GM23338 (cell line): ENCODE measurements at regions not wholly inside any gene's neighbourhood (a gene's known extent, or its start where the extent isn't known, plus 50 kb on each side); places are given as distances from the start of the nearest gene placed in this dataset.

Experiments used
- ATAC-seq: fragments of 200-7000 bp; cut with Tn5 transposase; 3 replicates; pipeline ENCODE4 v1.9.1; 2020
- DNase-seq: peaks from one replicate; pipeline ENCODE4 v3.0.0-alpha.2; 2015; ENCODE audit warnings: low spot score
- H2AFZ ChIP-seq: fragments of 200-600 bp; sonication (generic); 2 replicates; pipeline ENCODE4 v1.8.0; 2016; ENCODE audit warnings: antibody characterized with exemption, mild to moderate bottlenecking, moderate library complexity
- H3F3A ChIP-seq: fragments of 200-600 bp; sonication (generic); replicated peaks from 2 replicates; pipeline ENCODE4 v1.8.0; 2017; ENCODE audit warnings: antibody characterized with exemption, mixed run types, low read depth
- H3K27ac ChIP-seq: fragments of 200-600 bp; sonication (generic); 2 replicates; pipeline ENCODE4 v1.6.1; 2016; ENCODE audit warnings: low read depth
- H3K27me3 ChIP-seq: fragments of 200-600 bp; sonication (generic); 2 replicates; pipeline ENCODE4 v1.8.0; 2016; ENCODE audit warnings: mild to moderate bottlenecking, mixed run types, moderate library complexity; ENCODE audit not compliant: insufficient read depth
- H3K36me3 ChIP-seq: fragments of 200-600 bp; sonication (generic); 2 replicates; pipeline ENCODE4 v1.8.0; 2016; ENCODE audit warnings: mild to moderate bottlenecking; ENCODE audit not compliant: insufficient read depth
- H3K4me1 ChIP-seq: fragments of 200-600 bp; sonication (generic); 2 replicates; pipeline ENCODE4 v1.8.0; 2016; ENCODE audit warnings: mild to moderate bottlenecking, moderate library complexity; ENCODE audit not compliant: insufficient read depth
- H3K4me2 ChIP-seq: fragments of 200-600 bp; sonication (generic); 2 replicates; pipeline ENCODE4 v1.7.1; 2017; ENCODE audit warnings: mixed run types
- H3K4me3 ChIP-seq: fragments of 200-600 bp; sonication (generic); 2 replicates; pipeline ENCODE4 v1.6.1; 2016; ENCODE audit warnings: mixed run types
- H3K79me2 ChIP-seq: fragments of 200-600 bp; sonication (generic); replicated peaks from 2 replicates; pipeline ENCODE4 v1.8.0; 2017; ENCODE audit warnings: mild to moderate bottlenecking; ENCODE audit not compliant: insufficient read depth
- H3K9me2 ChIP-seq: fragments of 200-600 bp; sonication (generic); 2 replicates; pipeline ENCODE4 v1.8.0; 2017; ENCODE audit not compliant: insufficient read depth
- H4K20me1 ChIP-seq: fragments of 200-600 bp; sonication (generic); replicated peaks from 2 replicates; pipeline ENCODE4 v1.8.0; 2017; ENCODE audit warnings: mild to moderate bottlenecking; ENCODE audit not compliant: insufficient read depth
- H3K27ac Mint-ChIP-seq: 2 replicates; pipeline ENCODE4 v1.8.0; 2020; ENCODE audit warnings: inconsistent platforms, mild to moderate bottlenecking, moderate library complexity, mixed read lengths
- H3K27me3 Mint-ChIP-seq: 3 replicates; pipeline ENCODE4 v1.8.0; 2022; ENCODE audit warnings: low read depth, mild to moderate bottlenecking, moderate library complexity, mixed read lengths, inconsistent platforms; ENCODE audit not compliant: insufficient read depth, poor library complexity
- H3K36me3 Mint-ChIP-seq: 3 replicates; pipeline ENCODE4 v1.8.0; 2021; ENCODE audit warnings: low read depth, mild to moderate bottlenecking, inconsistent platforms, moderate library complexity, mixed read lengths
- H3K4me1 Mint-ChIP-seq: 3 replicates; pipeline ENCODE4 v1.8.0; 2020; ENCODE audit warnings: mild to moderate bottlenecking, inconsistent platforms, mixed read lengths
- H3K4me3 Mint-ChIP-seq: 3 replicates; pipeline ENCODE4 v1.8.0; 2021; ENCODE audit warnings: moderate library complexity, mild to moderate bottlenecking, inconsistent platforms, mixed read lengths
- H3K9me3 Mint-ChIP-seq: 3 replicates; pipeline ENCODE4 v1.8.0; 2020; ENCODE audit warnings: moderate library complexity, mild to moderate bottlenecking, inconsistent platforms, mixed read lengths
- CREB1 ChIP-seq: fragments of 250-450 bp; sonication (Bioruptor Pico); IDR thresholded peaks from 2 replicates; pipeline ENCODE4 v1.5.0; 2020; ENCODE audit warnings: low read depth, mild to moderate bottlenecking, moderate library complexity
- EZH2 ChIP-seq: fragments of 200-600 bp; sonication (generic); IDR thresholded peaks from one replicate; pipeline ENCODE4 v1.8.0; 2017; ENCODE audit warnings: antibody characterized with exemption, mild to moderate bottlenecking, low read depth; ENCODE audit not compliant: unreplicated experiment
- EZH2phosphoT487 ChIP-seq: fragments of 200-600 bp; sonication (generic); IDR thresholded peaks from one replicate; pipeline ENCODE4 v1.8.1; 2018; ENCODE audit warnings: antibody characterized with exemption; ENCODE audit not compliant: unreplicated experiment
- JUNB ChIP-seq: IDR thresholded peaks from one replicate; pipeline ENCODE4 v1.6.1; 2016; ENCODE audit warnings: antibody characterized with exemption; ENCODE audit not compliant: unreplicated experiment
- NANOG ChIP-seq: IDR thresholded peaks from 2 replicates; pipeline ENCODE4 v1.6.1; 2016; ENCODE audit warnings: antibody characterized with exemption, borderline replicate concordance
- POLR2AphosphoS5 ChIP-seq: IDR thresholded peaks from 2 replicates; pipeline ENCODE4 v1.6.1; 2016; ENCODE audit warnings: antibody characterized with exemption, low read depth
- STAT1 ChIP-seq: IDR thresholded peaks from one replicate; pipeline ENCODE4 v1.6.1; 2016; ENCODE audit warnings: antibody characterized with exemption; ENCODE audit not compliant: unreplicated experiment
- ZNF114 ChIP-seq: fragments of 250-450 bp; sonication (Bioruptor Pico); IDR thresholded peaks from 2 replicates; pipeline ENCODE4 v1.5.0; 2020; ENCODE audit warnings: mild to moderate bottlenecking, moderate library complexity
- ZNF331 ChIP-seq: fragments of 250-450 bp; sonication (Bioruptor Pico); IDR thresholded peaks from 2 replicates; pipeline ENCODE4 v1.5.0; 2020; ENCODE audit warnings: low read depth, mild to moderate bottlenecking, moderate library complexity
- TF ChIP-seq, protein P1 (sequence below): fragments of 250-450 bp; sonication (Bioruptor Pico); IDR thresholded peaks from 2 replicates; pipeline ENCODE4 v1.5.0; 2020; ENCODE audit warnings: mild to moderate bottlenecking, moderate library complexity
- TF ChIP-seq, protein P2 (sequence below), 2 experiments: fragments of 200-600 bp in 1 of 2; sonication (generic) in 1 of 2; conservative IDR thresholded peaks; 2 replicates each; pipeline versions ENCODE4 v1.5.1 to v1.6.1; 2016 to 2017; ENCODE audit warnings: antibody characterized with exemption in 2 of 2, low read depth in 2 of 2, mild to moderate bottlenecking in 2 of 2, moderate library complexity in 1 of 2
- TF ChIP-seq, protein P3 (sequence below): IDR thresholded peaks from 2 replicates; pipeline ENCODE4 v1.6.1; 2016; ENCODE audit warnings: antibody characterized with exemption
- TF ChIP-seq, protein P4 (sequence below): IDR thresholded peaks from one replicate; pipeline ENCODE4 v1.6.1; 2018; ENCODE audit warnings: antibody characterized with exemption; ENCODE audit not compliant: unreplicated experiment

DNA sequence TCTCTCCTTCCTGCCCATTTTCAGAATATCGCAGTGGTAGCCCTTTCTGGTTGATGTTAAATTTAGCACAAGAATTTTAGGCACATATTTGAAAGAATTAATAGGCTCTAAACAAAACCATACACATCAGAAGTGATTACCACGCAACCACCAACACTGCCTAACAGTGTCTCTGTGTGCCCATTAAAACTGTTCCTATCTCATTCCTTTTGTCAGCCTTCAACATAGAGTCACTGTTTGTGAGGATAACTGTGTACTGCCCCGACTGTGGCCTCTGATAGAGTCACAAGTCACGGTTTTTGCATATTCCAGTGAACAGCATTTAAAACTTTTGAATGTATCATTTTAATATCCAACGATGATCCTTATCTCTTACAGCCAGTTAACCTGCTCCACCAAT, 116.8 kb upstream of the TNFAIP3 start:
- ATAC-seq, result no peak
- H3K4me1 Mint-ChIP-seq, result no peaks in the 10 kb centered on the region
- H3K27me3 Mint-ChIP-seq, result peaks cover 8% of the 10 kb centered on the region
- H3K79me2 ChIP-seq, result no peaks in the 10 kb centered on the region
- no peaks in the 10 kb centered on the region for H3K9me2 ChIP-seq
- no peaks in the 10 kb centered on the region for H3K36me3 ChIP-seq
- H3F3A ChIP-seq, result no peaks in the 10 kb centered on the region
- no peak overlapping the region for H3K4me3 ChIP-seq
- no peak overlapping the region for H3K4me3 Mint-ChIP-seq
- H3K9me3 Mint-ChIP-seq, result no peaks in the 10 kb centered on the region
- no peak overlapping the region for H3K27ac Mint-ChIP-seq
- H3K27me3 ChIP-seq, result no peaks in the 10 kb centered on the region
- no peak overlapping the region for H3K27ac ChIP-seq
- H3K36me3 Mint-ChIP-seq, result no peaks in the 10 kb centered on the region
- H3K4me2 ChIP-seq, result no peak overlapping the region
- no peak for TF ChIP-seq POLR2AphosphoS5
- TF ChIP-seq ZNF331 (CRISPR knock-in tag), result no peak
- TF ChIP-seq, protein P1, sequence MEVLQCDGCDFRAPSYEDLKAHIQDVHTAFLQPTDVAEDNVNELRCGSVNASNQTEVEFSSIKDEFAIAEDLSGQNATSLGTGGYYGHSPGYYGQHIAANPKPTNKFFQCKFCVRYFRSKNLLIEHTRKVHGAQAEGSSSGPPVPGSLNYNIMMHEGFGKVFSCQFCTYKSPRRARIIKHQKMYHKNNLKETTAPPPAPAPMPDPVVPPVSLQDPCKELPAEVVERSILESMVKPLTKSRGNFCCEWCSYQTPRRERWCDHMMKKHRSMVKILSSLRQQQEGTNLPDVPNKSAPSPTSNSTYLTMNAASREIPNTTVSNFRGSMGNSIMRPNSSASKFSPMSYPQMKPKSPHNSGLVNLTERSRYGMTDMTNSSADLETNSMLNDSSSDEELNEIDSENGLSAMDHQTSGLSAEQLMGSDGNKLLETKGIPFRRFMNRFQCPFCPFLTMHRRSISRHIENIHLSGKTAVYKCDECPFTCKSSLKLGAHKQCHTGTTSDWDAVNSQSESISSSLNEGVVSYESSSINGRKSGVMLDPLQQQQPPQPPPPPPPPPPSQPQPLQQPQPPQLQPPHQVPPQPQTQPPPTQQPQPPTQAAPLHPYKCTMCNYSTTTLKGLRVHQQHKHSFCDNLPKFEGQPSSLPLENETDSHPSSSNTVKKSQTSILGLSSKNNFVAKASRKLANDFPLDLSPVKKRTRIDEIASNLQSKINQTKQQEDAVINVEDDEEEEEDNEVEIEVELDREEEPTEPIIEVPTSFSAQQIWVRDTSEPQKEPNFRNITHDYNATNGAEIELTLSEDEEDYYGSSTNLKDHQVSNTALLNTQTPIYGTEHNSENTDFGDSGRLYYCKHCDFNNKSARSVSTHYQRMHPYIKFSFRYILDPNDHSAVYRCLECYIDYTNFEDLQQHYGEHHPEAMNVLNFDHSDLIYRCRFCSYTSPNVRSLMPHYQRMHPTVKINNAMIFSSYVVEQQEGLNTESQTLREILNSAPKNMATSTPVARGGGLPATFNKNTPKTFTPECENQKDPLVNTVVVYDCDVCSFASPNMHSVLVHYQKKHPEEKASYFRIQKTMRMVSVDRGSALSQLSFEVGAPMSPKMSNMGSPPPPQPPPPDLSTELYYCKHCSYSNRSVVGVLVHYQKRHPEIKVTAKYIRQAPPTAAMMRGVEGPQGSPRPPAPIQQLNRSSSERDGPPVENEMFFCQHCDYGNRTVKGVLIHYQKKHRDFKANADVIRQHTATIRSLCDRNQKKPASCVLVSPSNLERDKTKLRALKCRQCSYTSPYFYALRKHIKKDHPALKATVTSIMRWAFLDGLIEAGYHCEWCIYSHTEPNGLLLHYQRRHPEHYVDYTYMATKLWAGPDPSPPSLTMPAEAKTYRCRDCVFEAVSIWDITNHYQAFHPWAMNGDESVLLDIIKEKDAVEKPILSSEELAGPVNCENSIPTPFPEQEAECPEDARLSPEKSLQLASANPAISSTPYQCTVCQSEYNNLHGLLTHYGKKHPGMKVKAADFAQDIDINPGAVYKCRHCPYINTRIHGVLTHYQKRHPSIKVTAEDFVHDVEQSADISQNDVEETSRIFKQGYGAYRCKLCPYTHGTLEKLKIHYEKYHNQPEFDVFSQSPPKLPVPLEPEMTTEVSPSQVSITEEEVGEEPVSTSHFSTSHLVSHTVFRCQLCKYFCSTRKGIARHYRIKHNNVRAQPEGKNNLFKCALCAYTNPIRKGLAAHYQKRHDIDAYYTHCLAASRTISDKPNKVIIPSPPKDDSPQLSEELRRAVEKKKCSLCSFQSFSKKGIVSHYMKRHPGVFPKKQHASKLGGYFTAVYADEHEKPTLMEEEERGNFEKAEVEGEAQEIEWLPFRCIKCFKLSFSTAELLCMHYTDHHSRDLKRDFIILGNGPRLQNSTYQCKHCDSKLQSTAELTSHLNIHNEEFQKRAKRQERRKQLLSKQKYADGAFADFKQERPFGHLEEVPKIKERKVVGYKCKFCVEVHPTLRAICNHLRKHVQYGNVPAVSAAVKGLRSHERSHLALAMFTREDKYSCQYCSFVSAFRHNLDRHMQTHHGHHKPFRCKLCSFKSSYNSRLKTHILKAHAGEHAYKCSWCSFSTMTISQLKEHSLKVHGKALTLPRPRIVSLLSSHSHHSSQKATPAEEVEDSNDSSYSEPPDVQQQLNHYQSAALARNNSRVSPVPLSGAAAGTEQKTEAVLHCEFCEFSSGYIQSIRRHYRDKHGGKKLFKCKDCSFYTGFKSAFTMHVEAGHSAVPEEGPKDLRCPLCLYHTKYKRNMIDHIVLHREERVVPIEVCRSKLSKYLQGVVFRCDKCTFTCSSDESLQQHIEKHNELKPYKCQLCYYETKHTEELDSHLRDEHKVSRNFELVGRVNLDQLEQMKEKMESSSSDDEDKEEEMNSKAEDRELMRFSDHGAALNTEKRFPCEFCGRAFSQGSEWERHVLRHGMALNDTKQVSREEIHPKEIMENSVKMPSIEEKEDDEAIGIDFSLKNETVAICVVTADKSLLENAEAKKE (CRISPR knock-in tag), result no peak
- TF ChIP-seq ZNF114 (CRISPR knock-in tag), result no peak
- TF ChIP-seq CREB1 (CRISPR knock-in tag), result no peak
- no peak for TF ChIP-seq STAT1
- TF ChIP-seq, protein P2, sequence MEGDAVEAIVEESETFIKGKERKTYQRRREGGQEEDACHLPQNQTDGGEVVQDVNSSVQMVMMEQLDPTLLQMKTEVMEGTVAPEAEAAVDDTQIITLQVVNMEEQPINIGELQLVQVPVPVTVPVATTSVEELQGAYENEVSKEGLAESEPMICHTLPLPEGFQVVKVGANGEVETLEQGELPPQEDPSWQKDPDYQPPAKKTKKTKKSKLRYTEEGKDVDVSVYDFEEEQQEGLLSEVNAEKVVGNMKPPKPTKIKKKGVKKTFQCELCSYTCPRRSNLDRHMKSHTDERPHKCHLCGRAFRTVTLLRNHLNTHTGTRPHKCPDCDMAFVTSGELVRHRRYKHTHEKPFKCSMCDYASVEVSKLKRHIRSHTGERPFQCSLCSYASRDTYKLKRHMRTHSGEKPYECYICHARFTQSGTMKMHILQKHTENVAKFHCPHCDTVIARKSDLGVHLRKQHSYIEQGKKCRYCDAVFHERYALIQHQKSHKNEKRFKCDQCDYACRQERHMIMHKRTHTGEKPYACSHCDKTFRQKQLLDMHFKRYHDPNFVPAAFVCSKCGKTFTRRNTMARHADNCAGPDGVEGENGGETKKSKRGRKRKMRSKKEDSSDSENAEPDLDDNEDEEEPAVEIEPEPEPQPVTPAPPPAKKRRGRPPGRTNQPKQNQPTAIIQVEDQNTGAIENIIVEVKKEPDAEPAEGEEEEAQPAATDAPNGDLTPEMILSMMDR (conservative IDR thresholded peaks at IDR 0.05; ENCODE audit: low read depth in 2 of 2), result no peak
- TF ChIP-seq, protein P3, sequence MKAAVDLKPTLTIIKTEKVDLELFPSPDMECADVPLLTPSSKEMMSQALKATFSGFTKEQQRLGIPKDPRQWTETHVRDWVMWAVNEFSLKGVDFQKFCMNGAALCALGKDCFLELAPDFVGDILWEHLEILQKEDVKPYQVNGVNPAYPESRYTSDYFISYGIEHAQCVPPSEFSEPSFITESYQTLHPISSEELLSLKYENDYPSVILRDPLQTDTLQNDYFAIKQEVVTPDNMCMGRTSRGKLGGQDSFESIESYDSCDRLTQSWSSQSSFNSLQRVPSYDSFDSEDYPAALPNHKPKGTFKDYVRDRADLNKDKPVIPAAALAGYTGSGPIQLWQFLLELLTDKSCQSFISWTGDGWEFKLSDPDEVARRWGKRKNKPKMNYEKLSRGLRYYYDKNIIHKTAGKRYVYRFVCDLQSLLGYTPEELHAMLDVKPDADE, result no peak
- no peak for TF ChIP-seq NANOG
- TF ChIP-seq, protein P4, sequence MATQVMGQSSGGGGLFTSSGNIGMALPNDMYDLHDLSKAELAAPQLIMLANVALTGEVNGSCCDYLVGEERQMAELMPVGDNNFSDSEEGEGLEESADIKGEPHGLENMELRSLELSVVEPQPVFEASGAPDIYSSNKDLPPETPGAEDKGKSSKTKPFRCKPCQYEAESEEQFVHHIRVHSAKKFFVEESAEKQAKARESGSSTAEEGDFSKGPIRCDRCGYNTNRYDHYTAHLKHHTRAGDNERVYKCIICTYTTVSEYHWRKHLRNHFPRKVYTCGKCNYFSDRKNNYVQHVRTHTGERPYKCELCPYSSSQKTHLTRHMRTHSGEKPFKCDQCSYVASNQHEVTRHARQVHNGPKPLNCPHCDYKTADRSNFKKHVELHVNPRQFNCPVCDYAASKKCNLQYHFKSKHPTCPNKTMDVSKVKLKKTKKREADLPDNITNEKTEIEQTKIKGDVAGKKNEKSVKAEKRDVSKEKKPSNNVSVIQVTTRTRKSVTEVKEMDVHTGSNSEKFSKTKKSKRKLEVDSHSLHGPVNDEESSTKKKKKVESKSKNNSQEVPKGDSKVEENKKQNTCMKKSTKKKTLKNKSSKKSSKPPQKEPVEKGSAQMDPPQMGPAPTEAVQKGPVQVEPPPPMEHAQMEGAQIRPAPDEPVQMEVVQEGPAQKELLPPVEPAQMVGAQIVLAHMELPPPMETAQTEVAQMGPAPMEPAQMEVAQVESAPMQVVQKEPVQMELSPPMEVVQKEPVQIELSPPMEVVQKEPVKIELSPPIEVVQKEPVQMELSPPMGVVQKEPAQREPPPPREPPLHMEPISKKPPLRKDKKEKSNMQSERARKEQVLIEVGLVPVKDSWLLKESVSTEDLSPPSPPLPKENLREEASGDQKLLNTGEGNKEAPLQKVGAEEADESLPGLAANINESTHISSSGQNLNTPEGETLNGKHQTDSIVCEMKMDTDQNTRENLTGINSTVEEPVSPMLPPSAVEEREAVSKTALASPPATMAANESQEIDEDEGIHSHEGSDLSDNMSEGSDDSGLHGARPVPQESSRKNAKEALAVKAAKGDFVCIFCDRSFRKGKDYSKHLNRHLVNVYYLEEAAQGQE, result no peak
- TF ChIP-seq EZH2phosphoT487, result no peak
- TF ChIP-seq JUNB, result no peak
- TF ChIP-seq EZH2, result no peak
- peak overlapping the region; percentile 56 for H2AFZ ChIP-seq
- H3K4me1 ChIP-seq, result no peaks in the 10 kb centered on the region
- no peak for DNase-seq
- H4K20me1 ChIP-seq, result no peaks in the 10 kb centered on the region
